Sigmoid colon (tissue), 4 donors: ENCODE measurements at regions not wholly inside any gene's neighbourhood (a gene's known extent, or its start where the extent isn't known, plus 50 kb on each side); places are given as distances from the start of the nearest gene placed in this dataset.

Experiments
- CTCF ChIP-seq, 4 experiments: fragments of 450-650 bp in 3 of 4; fragments of 200-600 bp in 1 of 4; IDR thresholded peaks; one replicate each; pipeline ENCODE4 v1.5.1; 2016 to 2019; ENCODE audit warnings: antibody characterized with exemption in 4 of 4, mild to moderate bottlenecking in 3 of 4, moderate library complexity in 2 of 4
- EP300 ChIP-seq, 4 donors: sonication (generic); formaldehyde crosslinking; IDR thresholded peaks; one replicate each; pipeline ENCODE4 v1.6.1; 2017; ENCODE audit warnings: antibody characterized with exemption in 4 of 4
- POLR2A ChIP-seq, 2 donors: fragments of 450-650 bp; IDR thresholded peaks; one replicate each; pipeline ENCODE4 v1.6.1; 2016; ENCODE audit warnings: antibody characterized with exemption in 2 of 2, mild to moderate bottlenecking in 2 of 2, moderate library complexity in 2 of 2
- POLR2AphosphoS5 ChIP-seq, 4 donors: sonication (generic); formaldehyde crosslinking; IDR thresholded peaks; one replicate each; pipeline ENCODE4 v1.6.1; 2017; ENCODE audit warnings: antibody characterized with exemption in 4 of 4

GRCh38 chr7:114181280-114181679, 233.3 kb upstream of the FOXP2 start:
- TF ChIP-seq POLR2AphosphoS5 (IDR thresholded peaks at IDR 0.05), result no peak
- no peak for TF ChIP-seq CTCF (IDR thresholded peaks at IDR 0.05)
- no peak for TF ChIP-seq POLR2A (IDR thresholded peaks at IDR 0.05)
- no peak for TF ChIP-seq EP300 (IDR thresholded peaks at IDR 0.05)
